Neuronal stem cell (in vitro differentiated cells): ENCODE measurements at regions not wholly inside any gene's neighbourhood (a gene's known extent, or its start where the extent isn't known, plus 50 kb on each side); places are given as distances from the start of the nearest gene placed in this dataset.

Experiments
- DNase-seq: peaks from one replicate; pipeline ENCODE4 v3.0.0-alpha.2; 2013; ENCODE audit warnings: low spot score
- H2AFZ ChIP-seq: one replicate; pipeline ENCODE4 v1.6.1; 2013; ENCODE audit warnings: mild to moderate bottlenecking, low read length, inconsistent platforms
- H2AK5ac ChIP-seq: 2 replicates; pipeline ENCODE4 v1.6.1; 2013; ENCODE audit warnings: low read depth, mild to moderate bottlenecking, inconsistent platforms, low read length, moderate library complexity, mixed read lengths
- H2BK120ac ChIP-seq: 2 replicates; pipeline ENCODE4 v1.6.1; 2013; ENCODE audit warnings: low read depth, mild to moderate bottlenecking, inconsistent platforms, low read length, moderate library complexity, mixed read lengths
- H2BK12ac ChIP-seq: one replicate; pipeline ENCODE4 v1.6.1; 2013; ENCODE audit warnings: low read length, inconsistent platforms
- H2BK15ac ChIP-seq: 2 replicates; pipeline ENCODE4 v1.6.1; 2013; ENCODE audit warnings: mild to moderate bottlenecking, low read length, inconsistent platforms, mixed read lengths
- H2BK5ac ChIP-seq: one replicate; pipeline ENCODE4 v1.6.1; 2013; ENCODE audit warnings: inconsistent platforms, mild to moderate bottlenecking, low read length, moderate library complexity
- H3K14ac ChIP-seq: one replicate; pipeline ENCODE4 v1.6.1; 2013; ENCODE audit warnings: low read length, inconsistent platforms
- H3K18ac ChIP-seq: 2 replicates; pipeline ENCODE4 v1.6.1; 2013; ENCODE audit warnings: low read length, inconsistent platforms
- H3K23ac ChIP-seq: 2 replicates; pipeline ENCODE4 v1.6.1; 2013; ENCODE audit warnings: low read depth, mild to moderate bottlenecking, mixed read lengths, low read length, inconsistent platforms; ENCODE audit not compliant: poor library complexity
- H3K27ac ChIP-seq: replicated peaks from 3 replicates; pipeline ENCODE4 v1.5.1; 2013; ENCODE audit warnings: low read length, inconsistent platforms
- H3K27me3 ChIP-seq, 3 experiments: 2 replicates each; pipeline ENCODE4 v1.6.1; 2013; ENCODE audit warnings: low read length in 3 of 3, mild to moderate bottlenecking in 2 of 3, inconsistent platforms in 1 of 3, low read depth in 1 of 3, mixed read lengths in 1 of 3, moderate library complexity in 1 of 3; ENCODE audit not compliant: control insufficient read depth in 3 of 3, insufficient read depth in 3 of 3
- H3K36me3 ChIP-seq, 2 donors: replicated peaks in 1 of 2; 2 replicates each; pipeline ENCODE4 v1.6.1; 2013; ENCODE audit warnings: low read length in 2 of 2; ENCODE audit not compliant: control insufficient read depth in 2 of 2, insufficient read depth in 2 of 2
- H3K4ac ChIP-seq: 2 replicates; pipeline ENCODE4 v1.6.1; 2013; ENCODE audit warnings: inconsistent platforms, mild to moderate bottlenecking, low read length, moderate library complexity
- H3K4me1 ChIP-seq, 2 donors: 1 replicate in 1 of 2; 2 replicates in 1 of 2; pipeline ENCODE4 v1.6.1; 2013; ENCODE audit warnings: low read length in 2 of 2, low read depth in 1 of 2; ENCODE audit not compliant: control insufficient read depth in 2 of 2, insufficient read depth in 1 of 2
- H3K4me2 ChIP-seq: one replicate; pipeline ENCODE4 v1.6.1; 2013; ENCODE audit warnings: mild to moderate bottlenecking, low read length, inconsistent platforms; ENCODE audit not compliant: insufficient read depth, poor library complexity, severe bottlenecking
- H3K4me3 ChIP-seq, 2 donors: 2 replicates each; pipeline ENCODE4 v1.5.1; 2013; ENCODE audit warnings: low read length in 2 of 2, mild to moderate bottlenecking in 2 of 2, inconsistent platforms in 1 of 2, moderate library complexity in 1 of 2
- H3K79me1 ChIP-seq: one replicate; pipeline ENCODE4 v1.6.1; 2013; ENCODE audit warnings: low read depth, mild to moderate bottlenecking, inconsistent platforms, low read length, moderate library complexity
- H3K9ac ChIP-seq: one replicate; pipeline ENCODE4 v1.6.1; 2013; ENCODE audit warnings: mild to moderate bottlenecking, low read depth, low read length, inconsistent platforms; ENCODE audit not compliant: poor library complexity
- H3K9me3 ChIP-seq, 2 donors: replicated peaks in 1 of 2; 2 replicates each; pipeline versions ENCODE3 to v1.6.1; 2013; ENCODE audit warnings: low read length in 2 of 2, mild to moderate bottlenecking in 2 of 2, inconsistent platforms in 1 of 2, low read depth in 1 of 2, mixed read lengths in 1 of 2, moderate library complexity in 1 of 2; ENCODE audit not compliant: control insufficient read depth in 2 of 2, insufficient read depth in 1 of 2
- H4K8ac ChIP-seq: one replicate; pipeline ENCODE4 v1.6.1; 2013; ENCODE audit warnings: low read depth, mild to moderate bottlenecking, inconsistent platforms, low read length, moderate library complexity
- H4K91ac ChIP-seq: one replicate; pipeline ENCODE4 v1.6.1; 2013; ENCODE audit warnings: low read length, low read depth, mild to moderate bottlenecking, inconsistent platforms; ENCODE audit not compliant: poor library complexity
- WGBS, 2 donors: extraction: QIAGEN DNeasy Blood & Tissue Kit; methylation state at CpG; one replicate each; pipeline ENCODE4 v1.1.7; 2013; ENCODE audit warnings: missing lambda C conversion rate in 2 of 2, mixed read lengths in 1 of 2; ENCODE audit not compliant: insufficient read length in 2 of 2, insufficient replicate concordance in 1 of 2; ENCODE audit errors: extremely low coverage in 2 of 2; 5-methylcytosine and 5-hydroxymethylcytosine counted together

DNA sequence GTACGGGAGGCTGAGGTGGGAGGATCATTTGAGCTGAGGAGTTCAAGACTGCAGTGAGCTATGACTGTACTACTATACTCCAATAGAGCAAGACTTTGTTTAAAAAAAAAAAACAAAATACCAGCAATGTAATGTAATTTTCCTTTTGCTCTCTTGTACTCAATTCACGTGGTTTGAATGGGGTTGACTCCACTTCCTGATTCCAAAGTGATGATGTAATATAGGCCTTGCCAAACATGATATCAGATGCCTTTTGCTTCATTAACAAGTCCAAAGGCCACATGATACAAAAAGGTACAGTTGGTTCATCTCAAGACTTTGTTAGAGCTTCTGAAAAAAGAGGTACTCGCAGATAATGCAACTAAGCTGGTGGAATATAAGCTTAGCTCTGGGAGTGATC is 321.8 kb downstream of the ZEB2 start:
- no peak overlapping the region for H2AK5ac ChIP-seq
- WGBS, 2 donors, result no CpG with 5 or more reads among the region's 3 CpGs
- H3K36me3 ChIP-seq, result no peaks in the 10 kb centered on the region
- no peak overlapping the region for H3K23ac ChIP-seq
- H2BK12ac ChIP-seq, result no peak overlapping the region
- H3K9ac ChIP-seq, result no peak overlapping the region
- H2BK120ac ChIP-seq, result no peak overlapping the region
- H2BK5ac ChIP-seq, result no peak overlapping the region
- H4K91ac ChIP-seq, result no peak overlapping the region
- no peaks in the 10 kb centered on the region for H3K9me3 ChIP-seq
- no peak overlapping the region for H3K4ac ChIP-seq
- H2BK15ac ChIP-seq, result no peak overlapping the region
- H3K4me3 ChIP-seq, result no peak overlapping the region
- H3K27ac ChIP-seq, result no peak overlapping the region
- H3K4me2 ChIP-seq, result no peak overlapping the region
- H3K4me1 ChIP-seq, result peaks cover 0 to 2% of the 10 kb centered on the region in 2 donors
- no peak for DNase-seq
- H3K27me3 ChIP-seq, result no peaks in the 10 kb centered on the region
- H4K8ac ChIP-seq, result no peak overlapping the region
- no peaks in the 10 kb centered on the region for H3K79me1 ChIP-seq
- H3K18ac ChIP-seq, result no peak overlapping the region
- H2AFZ ChIP-seq, result no peak overlapping the region
- no peak overlapping the region for H3K14ac ChIP-seq

DNA sequence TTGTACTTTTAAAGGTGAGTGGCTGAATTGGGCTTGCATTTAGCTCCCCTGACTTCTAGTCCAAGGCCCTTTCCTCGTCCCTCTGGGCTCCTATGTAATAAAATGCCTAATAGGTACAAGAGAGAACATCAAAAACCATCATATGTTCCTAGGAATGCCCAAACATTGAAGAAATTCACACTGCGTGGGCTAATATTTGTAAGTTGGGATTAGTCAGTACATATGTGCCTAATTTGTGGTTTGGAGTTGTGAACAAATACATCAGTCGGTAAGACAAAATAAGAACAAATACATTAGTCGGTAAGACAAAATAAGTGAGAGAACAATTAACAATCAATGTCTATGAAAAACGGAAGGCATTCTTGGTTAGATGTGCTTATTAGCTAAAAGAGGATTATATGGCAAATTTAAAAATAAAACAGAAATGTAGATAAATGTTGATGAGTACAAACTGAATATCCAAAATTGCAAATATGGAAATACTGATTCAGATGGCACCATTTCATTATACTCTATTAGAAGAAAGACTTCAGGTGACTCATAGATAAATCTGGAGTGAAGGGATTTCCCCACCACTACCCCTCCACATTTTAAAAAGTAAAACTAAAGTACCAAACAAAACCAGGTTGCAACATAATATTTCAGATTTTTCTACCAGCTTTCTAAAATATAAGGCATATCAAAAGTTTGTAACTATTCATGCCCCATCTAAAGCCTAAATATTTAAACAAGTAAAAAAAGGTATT is 325.4 kb downstream of the ZEB2 start:
- H3K4me2 ChIP-seq, result no peak overlapping the region
- H2AFZ ChIP-seq, result no peak overlapping the region
- no peak overlapping the region for H3K23ac ChIP-seq
- no peak for DNase-seq
- H3K4me3 ChIP-seq, result no peak overlapping the region
- H3K27ac ChIP-seq, result no peak overlapping the region
- no peaks in the 10 kb centered on the region for H3K27me3 ChIP-seq
- H2BK120ac ChIP-seq, result no peak overlapping the region
- H3K14ac ChIP-seq, result no peak overlapping the region
- H3K9me3 ChIP-seq, result no peaks in the 10 kb centered on the region
- no peaks in the 10 kb centered on the region for H3K79me1 ChIP-seq
- H2AK5ac ChIP-seq, result no peak overlapping the region
- H3K4me1 ChIP-seq, result no peaks in the 10 kb centered on the region
- H2BK5ac ChIP-seq, result no peak overlapping the region
- H3K18ac ChIP-seq, result no peak overlapping the region
- no peak overlapping the region for H2BK15ac ChIP-seq
- H3K9ac ChIP-seq, result no peak overlapping the region
- H2BK12ac ChIP-seq, result no peak overlapping the region
- no peak overlapping the region for H4K8ac ChIP-seq
- H3K4ac ChIP-seq, result no peak overlapping the region
- no peak overlapping the region for H4K91ac ChIP-seq
- no peaks in the 10 kb centered on the region for H3K36me3 ChIP-seq
- no CpG with 5 or more reads among the region's 5 CpGs for WGBS, 2 donors

DNA sequence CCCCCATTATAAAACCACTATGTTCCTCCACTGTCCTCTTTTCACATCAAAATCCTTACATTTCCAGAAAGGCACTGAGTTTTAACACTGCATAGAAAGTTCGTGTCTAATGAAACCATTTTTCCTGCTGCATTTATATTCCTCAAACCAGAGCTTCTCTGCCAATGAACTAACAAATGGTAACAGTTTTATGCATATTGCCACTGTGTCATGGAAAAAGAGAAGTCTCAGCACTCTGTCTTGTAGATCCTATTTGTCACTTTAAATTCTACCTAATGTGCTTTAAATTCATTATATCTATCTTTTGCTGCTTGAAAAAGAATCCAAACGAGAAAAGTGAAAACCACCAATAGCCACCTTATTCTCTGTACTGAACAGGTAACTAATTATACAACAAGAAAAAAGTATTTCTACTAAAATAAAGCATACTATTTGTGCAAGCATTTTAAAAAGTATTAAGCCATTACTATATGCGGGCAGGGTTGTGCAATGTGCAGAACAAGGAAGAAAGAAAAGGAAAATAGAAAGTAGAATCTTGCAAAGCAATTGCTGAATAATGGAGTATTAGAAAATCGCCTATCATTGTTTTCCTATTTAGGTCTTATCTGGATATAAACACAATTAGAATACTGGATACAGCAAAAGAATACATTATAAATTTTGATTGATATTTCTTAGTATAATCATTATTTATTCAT is 328.9 kb downstream of the ZEB2 start:
- Histone ChIP-seq H3K27me3 (no peaks in the 10 kb centered on the region), H2AFZ (no peak overlapping the region)
- no CpG with 5 or more reads among the region's 4 CpGs for WGBS, 2 donors

DNA sequence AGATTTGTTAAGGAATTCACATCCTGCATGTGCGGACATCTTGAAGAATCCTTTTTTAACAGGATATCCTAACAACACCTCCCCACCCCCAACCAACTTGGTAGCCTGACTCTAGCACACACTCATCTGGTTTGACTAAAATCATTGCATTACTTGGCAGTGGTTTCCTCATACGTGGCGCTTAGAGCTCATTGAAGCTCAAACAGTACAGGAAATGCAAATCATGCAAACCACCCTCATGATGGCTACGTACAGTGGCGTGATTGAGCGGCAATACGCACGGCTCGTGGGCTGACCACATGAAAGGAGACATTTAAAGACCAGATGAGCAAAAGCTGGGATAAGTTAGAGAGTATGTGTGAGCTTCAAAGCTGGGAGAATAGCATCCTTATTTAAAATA is 336.2 kb downstream of the ZEB2 start:
- Histone ChIP-seq H3K14ac (no peak overlapping the region), H2BK5ac (no peak overlapping the region), H3K9me3 (no peaks in the 10 kb centered on the region), H3K4ac (no peak overlapping the region), H2BK15ac (no peak overlapping the region), H3K27ac (no peak overlapping the region), H2BK120ac (no peak overlapping the region), H2AK5ac (no peak overlapping the region), H3K9ac (no peak overlapping the region), H3K4me2 (no peak overlapping the region), H2AFZ (no peak overlapping the region), H3K27me3 (no peaks in the 10 kb centered on the region), H3K4me1 (no peaks in the 10 kb centered on the region), H3K18ac (no peak overlapping the region), H3K36me3 (no peaks in the 10 kb centered on the region), H3K79me1 (no peaks in the 10 kb centered on the region), H2BK12ac (no peak overlapping the region), H3K4me3 (no peak overlapping the region), H4K8ac (no peak overlapping the region), H4K91ac (no peak overlapping the region), H3K23ac (no peak overlapping the region)
- WGBS, 2 donors, result no CpG with 5 or more reads among the region's 9 CpGs
- no peak for DNase-seq

More for the DNA sequence above, 328.9 kb downstream of the ZEB2 start:
- no peak overlapping the region for H2AK5ac ChIP-seq
- H3K79me1 ChIP-seq, result no peaks in the 10 kb centered on the region
- H2BK15ac ChIP-seq, result no peak overlapping the region
- H2BK12ac ChIP-seq, result no peak overlapping the region
- H3K4me1 ChIP-seq, result no peaks in the 10 kb centered on the region
- no peak for DNase-seq
- no peak overlapping the region for H3K4me2 ChIP-seq
- H2BK120ac ChIP-seq, result no peak overlapping the region
- no peak overlapping the region for H3K23ac ChIP-seq
- H3K9me3 ChIP-seq, result no peaks in the 10 kb centered on the region
- no peak overlapping the region for H2BK5ac ChIP-seq
- H3K14ac ChIP-seq, result no peak overlapping the region
- no peak overlapping the region for H4K8ac ChIP-seq
- no peak overlapping the region for H4K91ac ChIP-seq
- no peaks in the 10 kb centered on the region for H3K36me3 ChIP-seq
- H3K4ac ChIP-seq, result no peak overlapping the region
- H3K27ac ChIP-seq, result no peak overlapping the region
- H3K9ac ChIP-seq, result no peak overlapping the region
- no peak overlapping the region for H3K4me3 ChIP-seq
- no peak overlapping the region for H3K18ac ChIP-seq
